Sigmoid colon (tissue), 6 donors: ENCODE measurements at regions not wholly inside any gene's neighbourhood (a gene's known extent, or its start where the extent isn't known, plus 50 kb on each side); places are given as distances from the start of the nearest gene placed in this dataset.

Source experiments
- DNase-seq: peaks from one replicate; pipeline ENCODE4 v3.0.0-alpha.2; 2019
- H3K27ac ChIP-seq, 4 donors: fragments of 200-600 bp; sonication (generic); one replicate each; pipeline ENCODE4 v1.5.1; 2016 to 2019; ENCODE audit warnings: mild to moderate bottlenecking in 1 of 4
- H3K27me3 ChIP-seq, 3 donors: fragments of 200-600 bp; sonication (generic); one replicate each; pipeline ENCODE4 v1.5.1; 2019; ENCODE audit warnings: mild to moderate bottlenecking in 1 of 3
- H3K36me3 ChIP-seq, 4 donors: fragments of 200-600 bp; sonication (generic); one replicate each; pipeline ENCODE4 v1.5.1; 2016 to 2019
- H3K4me1 ChIP-seq, 4 donors: fragments of 200-600 bp; sonication (generic); one replicate each; pipeline ENCODE4 v1.5.1; 2017 to 2019
- H3K4me3 ChIP-seq, 4 donors: fragments of 200-600 bp; sonication (generic); one replicate each; pipeline ENCODE4 v1.5.1; 2017 to 2019; ENCODE audit warnings: mild to moderate bottlenecking in 2 of 4, moderate library complexity in 1 of 4
- H3K9me3 ChIP-seq, 4 donors: fragments of 200-600 bp in 3 of 4; sonication (generic) in 3 of 4; one replicate each; pipeline versions ENCODE4 v1.5.1 to v1.6.1; 2013 to 2019
- CTCF ChIP-seq, 4 experiments: fragments of 450-650 bp in 3 of 4; fragments of 200-600 bp in 1 of 4; IDR thresholded peaks; one replicate each; pipeline ENCODE4 v1.5.1; 2016 to 2019; ENCODE audit warnings: antibody characterized with exemption in 4 of 4, mild to moderate bottlenecking in 3 of 4, moderate library complexity in 2 of 4
- EP300 ChIP-seq, 4 donors: sonication (generic); formaldehyde crosslinking; IDR thresholded peaks; one replicate each; pipeline ENCODE4 v1.6.1; 2017; ENCODE audit warnings: antibody characterized with exemption in 4 of 4
- POLR2A ChIP-seq, 2 donors: fragments of 450-650 bp; IDR thresholded peaks; one replicate each; pipeline ENCODE4 v1.6.1; 2016; ENCODE audit warnings: antibody characterized with exemption in 2 of 2, mild to moderate bottlenecking in 2 of 2, moderate library complexity in 2 of 2
- POLR2AphosphoS5 ChIP-seq, 4 donors: sonication (generic); formaldehyde crosslinking; IDR thresholded peaks; one replicate each; pipeline ENCODE4 v1.6.1; 2017; ENCODE audit warnings: antibody characterized with exemption in 4 of 4
- WGBS, 2 donors: extraction: QIAGEN DNeasy Blood & Tissue Kit; methylation state at CpG; one replicate each; pipeline ENCODE4 v1.1.7; 2013; 5-methylcytosine and 5-hydroxymethylcytosine counted together
- intact Hi-C: fragments of 100-400 bp; cut with DNase I; formaldehyde crosslinking; loops from one replicate; pipeline ENCODE4 v1.15.1; 2023
- donor health status: healthy with polysubstance abuse.
- donor health status: healthy.

DNA sequence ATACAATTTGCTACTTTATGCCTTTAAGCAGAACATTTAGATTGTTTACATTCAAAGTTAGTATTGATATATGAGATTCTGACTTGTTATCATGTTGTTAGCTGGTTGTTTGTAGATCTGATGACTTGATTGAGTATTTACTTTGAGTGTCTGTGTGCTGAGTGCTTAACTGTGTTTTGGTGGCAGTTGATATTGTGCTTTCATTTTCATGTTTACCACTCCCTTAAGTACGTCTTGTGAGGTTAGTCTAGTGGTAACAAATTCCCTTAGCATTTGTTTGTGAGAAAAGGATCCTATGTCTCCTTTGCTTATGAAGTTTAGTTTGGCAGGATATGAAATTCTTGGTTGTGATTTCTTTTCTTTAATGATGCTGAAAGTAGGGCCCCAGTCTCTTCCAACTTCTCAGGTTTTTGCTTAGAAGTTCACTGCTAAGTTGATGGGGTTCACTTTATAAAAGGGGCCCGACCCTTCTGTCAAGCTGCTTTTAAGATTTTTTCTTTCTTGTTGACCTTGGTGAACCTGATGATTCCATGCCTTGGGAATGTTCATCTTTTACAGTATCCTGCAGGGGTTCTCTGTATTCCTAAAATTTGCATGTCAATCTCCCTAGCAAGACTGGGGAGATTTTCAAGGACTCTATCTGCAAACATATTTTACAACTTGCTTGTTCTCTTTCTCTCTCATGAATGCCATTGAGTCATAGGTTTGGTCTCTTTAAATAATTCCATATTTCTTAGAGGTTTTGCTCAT, 1095.4 kb upstream of the PCDH20 start:
- no peak for DNase-seq
- Histone ChIP-seq H3K4me1 (no peaks in the 10 kb centered on the region), H3K36me3 (no peaks in the 10 kb centered on the region), H3K9me3 (no peaks in the 10 kb centered on the region), H3K27me3 (no peaks in the 10 kb centered on the region), H3K27ac (no peak overlapping the region), H3K4me3 (no peak overlapping the region)
- intact Hi-C loops: no loop called here
- TF ChIP-seq EP300 (IDR thresholded peaks at IDR 0.05) (no peak), POLR2AphosphoS5 (IDR thresholded peaks at IDR 0.05) (no peak), CTCF (IDR thresholded peaks at IDR 0.05) (no peak), POLR2A (IDR thresholded peaks at IDR 0.05) (no peak)
- 13 to 50% methylated on average over 2 of the region's 2 CpGs for WGBS, 2 donors

GRCh38 chr13:62502588-62502987, 1086.9 kb upstream of the PCDH20 start:
- WGBS, 2 donors: 81% methylated on average over 4 of the region's 4 CpGs
- no peaks in the 10 kb centered on the region for H3K36me3 ChIP-seq
- intact Hi-C loops: no loop called here
- TF ChIP-seq POLR2A (IDR thresholded peaks at IDR 0.05) (no peak), CTCF (IDR thresholded peaks at IDR 0.05) (no peak), EP300 (IDR thresholded peaks at IDR 0.05) (no peak), POLR2AphosphoS5 (IDR thresholded peaks at IDR 0.05) (no peak)
- H3K4me3 ChIP-seq: no peak overlapping the region
- H3K27ac ChIP-seq: no peak overlapping the region
- no peak for DNase-seq
- H3K4me1 ChIP-seq: no peaks in the 10 kb centered on the region
- H3K9me3 ChIP-seq: no peaks in the 10 kb centered on the region
- no peaks in the 10 kb centered on the region for H3K27me3 ChIP-seq

GRCh38 chr13:62489731-62490130, 1074.1 kb upstream of the PCDH20 start:
- Histone ChIP-seq H3K4me3 (no peak overlapping the region), H3K27me3 (no peaks in the 10 kb centered on the region), H3K27ac (no peak overlapping the region), H3K36me3 (no peaks in the 10 kb centered on the region), H3K9me3 (no peaks in the 10 kb centered on the region), H3K4me1 (no peaks in the 10 kb centered on the region)
- intact Hi-C loops: no loop called here
- WGBS, 2 donors: 89% methylated on average over 1 of the region's 1 CpG
- DNase-seq: no peak
- no peak for TF ChIP-seq POLR2AphosphoS5 (IDR thresholded peaks at IDR 0.05)
- no peak for TF ChIP-seq EP300 (IDR thresholded peaks at IDR 0.05)
- TF ChIP-seq POLR2A (IDR thresholded peaks at IDR 0.05): no peak
- TF ChIP-seq CTCF (IDR thresholded peaks at IDR 0.05): no peak

DNA sequence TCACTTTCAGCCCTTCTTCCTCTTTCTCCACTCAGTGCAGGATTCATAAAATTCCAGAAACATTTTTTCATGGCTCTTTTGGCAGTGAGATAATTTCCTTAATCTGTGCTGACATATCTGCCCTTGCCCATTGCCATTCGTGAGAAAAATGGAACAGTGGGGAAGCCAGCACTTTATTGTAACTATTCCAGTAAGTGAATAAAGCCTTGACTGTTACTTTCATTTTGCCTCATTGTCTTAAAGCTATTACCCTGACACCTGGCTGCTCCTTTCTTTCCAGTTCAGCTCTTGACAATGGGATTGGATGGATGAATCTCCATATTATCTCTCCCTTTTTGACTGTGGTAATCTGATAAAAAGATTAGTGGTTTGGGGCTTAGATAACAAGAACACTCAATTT, 1068.1 kb upstream of the PCDH20 start:
- H3K27me3 ChIP-seq: no peaks in the 10 kb centered on the region
- intact Hi-C loops: no loop called here
- no peak overlapping the region for H3K27ac ChIP-seq
- DNase-seq: no peak
- no peaks in the 10 kb centered on the region for H3K9me3 ChIP-seq
- 26 to 52% methylated on average over 1 of the region's 1 CpG for WGBS, 2 donors
- TF ChIP-seq EP300 (IDR thresholded peaks at IDR 0.05): no peak
- no peak for TF ChIP-seq POLR2AphosphoS5 (IDR thresholded peaks at IDR 0.05)
- no peak for TF ChIP-seq POLR2A (IDR thresholded peaks at IDR 0.05)
- no peak for TF ChIP-seq CTCF (IDR thresholded peaks at IDR 0.05)
- H3K36me3 ChIP-seq: no peaks in the 10 kb centered on the region
- H3K4me1 ChIP-seq: no peaks in the 10 kb centered on the region
- no peak overlapping the region for H3K4me3 ChIP-seq

GRCh38 chr13:62482351-62482750, 1066.7 kb upstream of the PCDH20 start:
- no peak overlapping the region for H3K27ac ChIP-seq
- no peaks in the 10 kb centered on the region for H3K36me3 ChIP-seq
- intact Hi-C loops: no loop called here
- H3K9me3 ChIP-seq: no peaks in the 10 kb centered on the region
- no peak for TF ChIP-seq POLR2A (IDR thresholded peaks at IDR 0.05)
- TF ChIP-seq POLR2AphosphoS5 (IDR thresholded peaks at IDR 0.05): no peak
- H3K4me1 ChIP-seq: no peaks in the 10 kb centered on the region
- H3K27me3 ChIP-seq: no peaks in the 10 kb centered on the region
- DNase-seq: no peak
- H3K4me3 ChIP-seq: no peak overlapping the region
- 70 to 77% methylated on average over 3 of the region's 3 CpGs for WGBS, 2 donors
